Breast epithelium (tissue), 4 donors: ENCODE measurements at regions not wholly inside any gene's neighbourhood (a gene's known extent, or its start where the extent isn't known, plus 50 kb on each side); places are given as distances from the start of the nearest gene placed in this dataset.

Experiments used
- DNase-seq, 2 donors: peaks; one replicate each; pipeline ENCODE4 v3.0.0-alpha.2; 2019; ENCODE audit warnings: low spot score in 2 of 2
- H3K27ac ChIP-seq, 2 donors: fragments of 200-600 bp; sonication (generic) in 1 of 2; one replicate each; pipeline ENCODE4 v1.5.1; 2016 to 2019; ENCODE audit warnings: mild to moderate bottlenecking in 1 of 2
- H3K27me3 ChIP-seq, 2 donors: fragments of 200-600 bp; sonication (generic) in 1 of 2; one replicate each; pipeline versions ENCODE4 v1.5.1 to v1.6.0; 2017 to 2019; ENCODE audit warnings: control low read depth in 1 of 2, mild to moderate bottlenecking in 1 of 2
- H3K36me3 ChIP-seq: fragments of 200-600 bp; one replicate; pipeline ENCODE4 v1.5.1; 2019
- H3K4me1 ChIP-seq, 2 donors: fragments of 200-600 bp; sonication (generic); one replicate each; pipeline ENCODE4 v1.5.1; 2016 to 2019; ENCODE audit warnings: control low read depth in 1 of 2
- H3K4me3 ChIP-seq, 3 donors: fragments of 200-600 bp; sonication (generic); 1 replicate in 2 of 3; 2 replicates in 1 of 3; pipeline ENCODE4 v1.5.1; 2016 to 2019; ENCODE audit warnings: mild to moderate bottlenecking in 3 of 3, moderate library complexity in 2 of 3
- H3K9me3 ChIP-seq, 2 donors: fragments of 200-600 bp; sonication (generic) in 1 of 2; one replicate each; pipeline ENCODE4 v1.5.1; 2016 to 2019; ENCODE audit warnings: control low read depth in 1 of 2
- CTCF ChIP-seq, 3 donors: fragments of 450-650 bp; IDR thresholded peaks; one replicate each; pipeline ENCODE4 v1.5.1; 2016 to 2017; ENCODE audit warnings: antibody characterized with exemption in 3 of 3, mild to moderate bottlenecking in 3 of 3, moderate library complexity in 3 of 3
- POLR2A ChIP-seq: fragments of 450-650 bp; IDR thresholded peaks from one replicate; pipeline ENCODE4 v1.6.1; 2016; ENCODE audit warnings: antibody characterized with exemption, mild to moderate bottlenecking, moderate library complexity
- POLR2AphosphoS5 ChIP-seq, 3 donors: sonication (generic); formaldehyde crosslinking; IDR thresholded peaks; one replicate each; pipeline ENCODE4 v1.6.1; 2017; ENCODE audit warnings: antibody characterized with exemption in 3 of 3
- intact Hi-C: fragments of 100-400 bp; cut with DNase I; formaldehyde crosslinking; loops from one replicate; pipeline ENCODE4 v1.15.1; 2023; ENCODE audit warnings: low total_unique reads

GRCh38 chr18:35868915-35869314 is 103.6 kb upstream of the RMP24 start:
- Histone ChIP-seq H3K36me3 (no peaks in the 10 kb centered on the region), H3K27ac (no peak overlapping the region), H3K4me3 (no peak overlapping the region), H3K9me3 (peaks cover 0 to 8% of the 10 kb centered on the region in 2 donors), H3K27me3 (no peaks in the 10 kb centered on the region), H3K4me1 (no peaks in the 10 kb centered on the region)
- intact Hi-C loops, result no loop called here
- no peak for DNase-seq
- TF ChIP-seq CTCF (IDR thresholded peaks at IDR 0.05), result no peak
- no peak for TF ChIP-seq POLR2A
- TF ChIP-seq POLR2AphosphoS5 (IDR thresholded peaks at IDR 0.05), result no peak

- Histone ChIP-seq H3K9me3 (peaks cover 0 to 8% of the 10 kb centered on the region in 2 donors), H3K36me3 (no peaks in the 10 kb centered on the region), H3K27me3 (no peaks in the 10 kb centered on the region), H3K4me3 (no peak overlapping the region), H3K27ac (no peak overlapping the region), H3K4me1 (no peaks in the 10 kb centered on the region)
- no peak for DNase-seq
- intact Hi-C loops, result no loop called here
- no peak for TF ChIP-seq CTCF (IDR thresholded peaks at IDR 0.05)
- no peak for TF ChIP-seq POLR2A
- TF ChIP-seq POLR2AphosphoS5 (IDR thresholded peaks at IDR 0.05), result no peak
These were observed 101.1 kb upstream of the RMP24 start for GRCh38 chr18:35871337-35871736.

GRCh38 chr18:35875566-35875965 is 96.9 kb upstream of the RMP24 start:
- intact Hi-C loops, result no loop called here
- peaks cover 0 to 8% of the 10 kb centered on the region in 2 donors for H3K9me3 ChIP-seq

GRCh38 chr18:35876243-35876642 is 96.2 kb upstream of the RMP24 start:
- Histone ChIP-seq H3K4me3 (no peak overlapping the region), H3K27ac (no peak overlapping the region), H3K36me3 (no peaks in the 10 kb centered on the region), H3K4me1 (no peaks in the 10 kb centered on the region), H3K9me3 (peaks cover 0 to 8% of the 10 kb centered on the region in 2 donors), H3K27me3 (no peaks in the 10 kb centered on the region)
- TF ChIP-seq CTCF (IDR thresholded peaks at IDR 0.05), result no peak
- intact Hi-C loops, result no loop called here
- no peak for DNase-seq

More at GRCh38 chr18:35875566-35875965, 96.9 kb upstream of the RMP24 start:
- Histone ChIP-seq H3K27ac (no peak overlapping the region), H3K4me3 (no peak overlapping the region), H3K27me3 (no peaks in the 10 kb centered on the region), H3K36me3 (no peaks in the 10 kb centered on the region), H3K4me1 (no peaks in the 10 kb centered on the region)
- DNase-seq, result no peak
- TF ChIP-seq POLR2A (no peak), CTCF (IDR thresholded peaks at IDR 0.05) (no peak), POLR2AphosphoS5 (IDR thresholded peaks at IDR 0.05) (no peak)

GRCh38 chr18:35880788-35881455 is 91.6 kb upstream of the RMP24 start:
- no peaks in the 10 kb centered on the region for H3K9me3 ChIP-seq
- TF ChIP-seq POLR2AphosphoS5 (IDR thresholded peaks at IDR 0.05) (no peak), POLR2A (no peak), CTCF (IDR thresholded peaks at IDR 0.05) (no peak)
- DNase-seq, result no peak
- H3K27me3 ChIP-seq, result no peaks in the 10 kb centered on the region
- H3K4me1 ChIP-seq, result no peaks in the 10 kb centered on the region
- H3K4me3 ChIP-seq, result no peak overlapping the region
- intact Hi-C loops, result no loop called here
- H3K36me3 ChIP-seq, result no peaks in the 10 kb centered on the region
- H3K27ac ChIP-seq, result no peak overlapping the region
